ENCODE measurements at regions not wholly inside any gene's neighbourhood (a gene's known extent, or its start where the extent isn't known, plus 50 kb on each side); places are given as distances from the start of the nearest gene placed in this dataset.
A peak's percentile ranks its signal among the peaks of the same experiment; 100 is the strongest.

- Histone ChIP-seq H3K4me3 (ENCODE audit: low read depth, low read length) (no peak overlapping the region), H3K9me3 (ENCODE audit: severe bottlenecking) (peaks cover 2% of the 10 kb centered on the region), H3K27me3 (ENCODE audit: insufficient read depth, low read depth, severe bottlenecking) (no peaks in the 10 kb centered on the region), H3K27ac (no peak overlapping the region), H3K36me3 (no peaks in the 10 kb centered on the region)
- TF ChIP-seq, protein P1, sequence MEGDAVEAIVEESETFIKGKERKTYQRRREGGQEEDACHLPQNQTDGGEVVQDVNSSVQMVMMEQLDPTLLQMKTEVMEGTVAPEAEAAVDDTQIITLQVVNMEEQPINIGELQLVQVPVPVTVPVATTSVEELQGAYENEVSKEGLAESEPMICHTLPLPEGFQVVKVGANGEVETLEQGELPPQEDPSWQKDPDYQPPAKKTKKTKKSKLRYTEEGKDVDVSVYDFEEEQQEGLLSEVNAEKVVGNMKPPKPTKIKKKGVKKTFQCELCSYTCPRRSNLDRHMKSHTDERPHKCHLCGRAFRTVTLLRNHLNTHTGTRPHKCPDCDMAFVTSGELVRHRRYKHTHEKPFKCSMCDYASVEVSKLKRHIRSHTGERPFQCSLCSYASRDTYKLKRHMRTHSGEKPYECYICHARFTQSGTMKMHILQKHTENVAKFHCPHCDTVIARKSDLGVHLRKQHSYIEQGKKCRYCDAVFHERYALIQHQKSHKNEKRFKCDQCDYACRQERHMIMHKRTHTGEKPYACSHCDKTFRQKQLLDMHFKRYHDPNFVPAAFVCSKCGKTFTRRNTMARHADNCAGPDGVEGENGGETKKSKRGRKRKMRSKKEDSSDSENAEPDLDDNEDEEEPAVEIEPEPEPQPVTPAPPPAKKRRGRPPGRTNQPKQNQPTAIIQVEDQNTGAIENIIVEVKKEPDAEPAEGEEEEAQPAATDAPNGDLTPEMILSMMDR (IDR thresholded peaks at IDR 0.05; ENCODE audit: low read depth, low read length), result no peak
- DNase-seq, result no peak
Measured at GRCh38 chr12:62001424-62001823, 258.8 kb upstream of the USP15 start.

GRCh38 chr12:62003226-62003625 is 257.0 kb upstream of the USP15 start:
- DNase-seq, result no peak

DNA sequence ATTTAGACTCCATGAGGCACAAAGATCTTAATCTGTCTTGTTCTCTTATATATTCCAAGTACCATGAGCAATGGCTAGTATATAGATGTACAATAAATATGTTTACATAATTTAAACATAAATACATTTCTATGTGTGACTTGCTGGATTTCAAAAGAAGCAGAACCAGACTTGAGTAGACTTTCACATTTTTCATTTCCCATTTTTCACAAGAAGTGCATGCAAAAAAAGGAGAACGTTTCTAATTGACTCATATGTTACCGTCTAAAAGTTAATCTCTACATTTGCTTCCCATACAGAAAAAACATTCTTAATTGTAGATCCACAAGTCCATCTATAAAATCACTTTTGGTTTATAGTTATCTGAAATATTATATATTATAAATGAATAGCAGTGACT is 256.5 kb upstream of the USP15 start:
- H3K4me3 ChIP-seq (ENCODE audit: low read depth, low read length), result no peak overlapping the region
- TF ChIP-seq, protein P1 (IDR thresholded peaks at IDR 0.05; ENCODE audit: low read depth, low read length), result no peak
- H3K36me3 ChIP-seq, result no peaks in the 10 kb centered on the region
- no peaks in the 10 kb centered on the region for H3K27me3 ChIP-seq (ENCODE audit: insufficient read depth, low read depth, severe bottlenecking)
- H3K27ac ChIP-seq, result no peak overlapping the region
- DNase-seq, result no peak
- H3K9me3 ChIP-seq (ENCODE audit: severe bottlenecking), result peaks cover 2% of the 10 kb centered on the region

More at GRCh38 chr12:62003226-62003625, 257.0 kb upstream of the USP15 start:
- H3K27me3 ChIP-seq (ENCODE audit: insufficient read depth, low read depth, severe bottlenecking), result no peaks in the 10 kb centered on the region
- H3K9me3 ChIP-seq (ENCODE audit: severe bottlenecking), result peaks cover 2% of the 10 kb centered on the region
- no peaks in the 10 kb centered on the region for H3K36me3 ChIP-seq
- TF ChIP-seq, protein P1 (IDR thresholded peaks at IDR 0.05; ENCODE audit: low read depth, low read length), result no peak
- H3K4me3 ChIP-seq (ENCODE audit: low read depth, low read length), result no peak overlapping the region
- no peak overlapping the region for H3K27ac ChIP-seq

DNA sequence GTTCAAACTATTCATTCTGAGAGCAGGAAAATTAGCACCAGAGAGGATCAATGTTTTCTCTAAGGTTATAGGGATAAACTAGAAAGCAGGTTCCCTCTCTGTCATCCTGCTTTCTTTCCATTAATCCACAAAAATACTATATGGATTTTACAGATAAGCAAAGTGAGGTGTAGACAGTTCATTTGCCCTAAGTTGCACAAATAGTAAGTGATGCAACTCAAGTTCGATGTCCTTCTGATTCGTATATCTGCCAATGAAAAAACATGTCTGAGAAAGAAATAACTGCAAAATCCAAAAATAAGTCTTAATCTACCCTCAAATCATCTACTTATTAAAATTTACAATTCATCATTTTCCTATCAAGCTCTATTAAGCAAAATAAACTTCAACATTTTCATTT is 254.6 kb upstream of the USP15 start:
- no peaks in the 10 kb centered on the region for H3K27me3 ChIP-seq (ENCODE audit: insufficient read depth, low read depth, severe bottlenecking)
- peaks cover 2% of the 10 kb centered on the region for H3K9me3 ChIP-seq (ENCODE audit: severe bottlenecking)
- TF ChIP-seq, protein P1 (IDR thresholded peaks at IDR 0.05; ENCODE audit: low read depth, low read length), result no peak
- no peak overlapping the region for H3K27ac ChIP-seq
- H3K4me3 ChIP-seq (ENCODE audit: low read depth, low read length), result no peak overlapping the region
- no peaks in the 10 kb centered on the region for H3K36me3 ChIP-seq
- DNase-seq, result no peak

GRCh38 chr12:62006076-62006732 is 254.0 kb upstream of the USP15 start:
- no peak overlapping the region for H3K27ac ChIP-seq
- H3K36me3 ChIP-seq, result no peaks in the 10 kb centered on the region
- TF ChIP-seq, protein P1 (IDR thresholded peaks at IDR 0.05; ENCODE audit: low read depth, low read length), result peak; percentile 62
- H3K9me3 ChIP-seq (ENCODE audit: severe bottlenecking), result peaks cover 2% of the 10 kb centered on the region
- peak; percentile 25 for DNase-seq
- no peak overlapping the region for H3K4me3 ChIP-seq (ENCODE audit: low read depth, low read length)
- H3K27me3 ChIP-seq (ENCODE audit: insufficient read depth, low read depth, severe bottlenecking), result no peaks in the 10 kb centered on the region

GRCh38 chr12:62008703-62009102 is 251.5 kb upstream of the USP15 start:
- TF ChIP-seq, protein P1 (IDR thresholded peaks at IDR 0.05; ENCODE audit: low read depth, low read length), result no peak
- H3K27ac ChIP-seq, result no peak overlapping the region
- H3K9me3 ChIP-seq (ENCODE audit: severe bottlenecking), result no peaks in the 10 kb centered on the region
- no peaks in the 10 kb centered on the region for H3K36me3 ChIP-seq
- H3K27me3 ChIP-seq (ENCODE audit: insufficient read depth, low read depth, severe bottlenecking), result no peaks in the 10 kb centered on the region
- no peak for DNase-seq
- H3K4me3 ChIP-seq (ENCODE audit: low read depth, low read length), result no peak overlapping the region

Measured in WERI-Rb-1 (cell line).